Stimulated activated CD4-positive, alpha-beta T cell treated with anti-CD3 and anti-CD28 coated beads, Interleukin-2, amount 100 ng/mL, for 48 hours (primary cell): ENCODE measurements at regions not wholly inside any gene's neighbourhood (a gene's known extent, or its start where the extent isn't known, plus 50 kb on each side); places are given as distances from the start of the nearest gene placed in this dataset.

Source experiments
- DNase-seq, 2 donors: peaks; one replicate each; pipeline ENCODE4 v3.0.0-alpha.2; 2020

DNA sequence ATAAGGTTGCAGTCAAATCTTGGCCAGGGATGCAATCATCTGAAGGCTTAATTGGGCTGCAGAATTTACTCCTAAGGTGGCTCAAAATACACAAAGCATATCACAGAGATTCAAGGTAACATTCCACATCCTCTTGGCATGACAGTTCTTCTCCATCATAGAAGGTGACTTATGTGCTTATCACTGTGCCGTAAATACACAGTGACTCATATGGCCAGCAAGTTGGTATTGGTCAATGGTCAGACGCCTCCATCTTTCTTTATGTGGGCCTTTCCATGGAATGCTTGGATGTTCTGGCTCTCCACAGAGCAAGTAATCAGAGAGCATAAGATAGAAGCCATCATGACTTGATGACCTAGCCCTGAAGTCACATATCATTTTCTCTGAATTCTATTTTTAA is 168.8 kb upstream of the ST8SIA2 start:
- DNase-seq = no peak

- DNase-seq = no peak
Measured at GRCh38 chr15:92226020-92226612, 167.6 kb upstream of the ST8SIA2 start.

DNA sequence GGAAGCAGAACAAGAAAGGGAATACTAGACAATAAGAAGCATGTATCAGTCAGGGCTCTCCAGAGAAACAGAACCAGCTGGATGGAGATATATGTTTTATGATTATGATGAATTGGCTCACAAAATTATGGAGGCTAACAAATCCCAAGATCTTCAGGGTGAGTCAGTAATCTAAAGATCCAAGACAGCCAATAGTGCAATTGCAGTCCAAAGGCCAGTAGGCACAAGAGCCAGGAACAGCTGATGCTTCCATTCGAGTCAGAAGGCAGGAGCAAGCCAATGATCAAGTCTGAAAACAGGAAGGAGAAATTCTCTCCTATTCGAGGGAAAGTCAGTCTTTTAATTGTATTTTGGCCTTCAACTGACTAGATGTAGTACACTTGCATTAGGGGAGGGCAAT is 164.9 kb upstream of the ST8SIA2 start:
- DNase-seq = no peak

GRCh38 chr15:92231461-92231860 is 162.2 kb upstream of the ST8SIA2 start:
- no peak for DNase-seq

- no peak for DNase-seq
Measured at GRCh38 chr15:92232317-92232716, 161.4 kb upstream of the ST8SIA2 start.

- DNase-seq = no peak
Measured at GRCh38 chr15:92232876-92233275, 160.8 kb upstream of the ST8SIA2 start.

DNA sequence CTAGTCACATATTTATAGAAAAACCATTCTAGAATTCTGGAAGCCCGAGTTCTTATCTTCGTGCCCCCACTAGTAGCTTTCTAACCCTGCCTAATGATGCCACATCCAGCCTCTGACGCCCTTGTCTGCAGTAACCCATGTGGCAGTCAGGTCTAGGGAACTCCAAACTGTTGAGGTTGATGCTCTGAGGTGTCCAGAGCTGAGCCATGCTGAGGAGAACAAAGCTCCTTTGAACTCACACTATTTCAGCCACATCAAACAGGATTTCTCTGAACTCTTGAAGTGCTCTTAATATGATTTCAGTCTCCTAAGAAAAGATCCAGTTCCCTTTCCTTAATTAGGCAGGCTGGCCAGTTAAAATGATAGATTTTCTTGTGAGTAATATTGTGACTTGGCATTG is 150.5 kb upstream of the ST8SIA2 start:
- no peak for DNase-seq

DNA sequence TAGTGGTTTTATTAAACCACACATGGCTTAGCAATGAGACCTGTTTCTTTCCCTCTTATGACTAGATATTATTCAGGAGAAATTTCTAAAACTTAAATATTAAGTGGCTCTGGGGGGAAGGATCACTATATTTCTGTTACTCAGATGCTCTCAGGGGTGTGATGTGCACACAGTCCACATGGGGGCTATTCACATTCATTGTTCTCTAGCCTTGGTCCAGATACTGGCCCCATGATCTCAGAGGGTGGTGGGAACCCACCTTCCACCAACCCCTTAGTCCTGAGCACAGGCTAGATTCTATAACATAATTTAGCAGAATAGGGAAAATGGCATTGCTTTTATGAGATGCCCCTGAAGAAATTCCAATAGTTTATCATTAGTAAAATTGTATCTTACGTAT is 149.0 kb upstream of the ST8SIA2 start:
- no peak for DNase-seq

- DNase-seq = no peak
Measured at GRCh38 chr15:92247649-92248242, 145.9 kb upstream of the ST8SIA2 start.

GRCh38 chr15:92266796-92267685 is 126.6 kb upstream of the ST8SIA2 start:
- DNase-seq = no peak

DNA sequence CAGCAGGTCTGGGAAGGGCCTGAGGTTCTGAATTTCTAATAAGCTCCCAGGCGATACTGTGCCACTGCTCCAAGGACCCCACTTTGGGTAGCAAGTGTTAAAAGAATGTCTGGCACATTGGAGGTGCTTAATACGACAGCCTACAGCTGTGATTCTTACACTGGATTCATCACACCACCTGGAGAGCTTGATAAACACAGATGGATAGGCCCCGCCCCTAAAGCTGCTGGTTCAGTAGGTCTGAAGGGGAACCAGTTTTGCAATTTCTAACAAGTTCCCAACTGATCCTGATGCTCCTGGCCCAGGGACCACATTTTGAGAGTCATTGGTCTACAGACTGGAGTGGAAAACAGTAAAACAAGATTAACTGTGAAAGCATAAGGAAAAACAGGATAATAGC is 124.8 kb upstream of the ST8SIA2 start:
- no peak for DNase-seq

DNA sequence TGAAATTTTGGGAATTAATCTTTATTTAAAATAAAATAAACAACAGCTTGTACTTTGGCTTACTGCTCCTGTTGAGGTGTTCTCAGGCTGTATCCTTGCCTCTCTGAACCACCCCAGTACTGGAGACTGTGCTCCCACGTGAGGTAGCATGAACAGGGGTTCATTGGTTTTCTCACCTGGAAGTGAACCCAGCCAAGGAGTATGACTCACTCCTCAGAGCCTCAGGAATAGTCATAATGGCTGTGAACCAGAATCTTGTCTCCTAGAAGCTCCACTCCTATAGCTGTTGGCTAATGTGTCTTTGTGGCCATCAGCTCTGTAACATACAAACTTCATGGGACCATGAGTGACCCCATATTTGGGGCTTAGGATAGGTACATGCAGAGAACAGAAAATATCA is 122.5 kb upstream of the ST8SIA2 start:
- no peak for DNase-seq

- DNase-seq = no peak
Measured at GRCh38 chr15:92272106-92272505, 121.6 kb upstream of the ST8SIA2 start.

GRCh38 chr15:92273286-92273685 is 120.4 kb upstream of the ST8SIA2 start:
- DNase-seq = no peak

- no peak for DNase-seq
Measured at GRCh38 chr15:92273723-92274122, 120.0 kb upstream of the ST8SIA2 start.

- peak in 1 of 2 donors; percentile 2 for DNase-seq
Measured at GRCh38 chr15:92277776-92278175, 115.9 kb upstream of the ST8SIA2 start.

- no peak for DNase-seq
Measured at GRCh38 chr15:92283813-92284212, 109.9 kb upstream of the ST8SIA2 start.

- DNase-seq = no peak
Measured at GRCh38 chr15:92288755-92289154, 104.9 kb upstream of the ST8SIA2 start.

GRCh38 chr15:92289733-92290132 is 103.9 kb upstream of the ST8SIA2 start:
- DNase-seq = no peak

DNA sequence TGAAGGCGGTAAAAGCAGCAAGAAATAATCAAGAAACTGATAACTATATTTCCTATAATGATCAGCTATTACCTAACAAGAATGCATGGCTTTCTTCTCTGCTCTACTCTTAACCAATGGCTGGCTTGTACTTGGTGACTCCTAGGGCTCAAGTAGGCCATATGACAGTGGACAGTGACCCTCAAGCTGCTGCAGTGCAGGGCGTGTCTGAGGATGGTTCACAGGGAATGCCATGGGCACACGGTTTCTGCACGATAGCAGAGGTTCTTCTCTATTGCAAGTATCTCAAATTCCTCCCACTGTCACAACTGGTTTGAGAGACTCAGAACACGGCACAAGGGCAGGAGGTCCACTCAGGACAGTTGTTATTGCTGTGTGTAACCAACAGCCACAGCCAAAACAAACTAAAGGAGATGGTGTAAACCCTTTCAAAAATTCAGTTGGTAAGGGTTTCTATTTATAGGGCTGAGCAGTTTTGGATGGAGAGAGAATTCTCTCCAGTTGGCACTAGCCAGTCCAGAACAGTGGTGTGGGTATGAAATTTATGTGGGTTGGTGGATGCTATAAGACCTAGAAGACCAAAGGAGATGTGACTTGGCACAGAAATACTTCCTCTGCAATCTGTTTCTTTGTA is 103.2 kb upstream of the ST8SIA2 start:
- no peak for DNase-seq

- no peak for DNase-seq
Measured at GRCh38 chr15:92291900-92292299, 101.8 kb upstream of the ST8SIA2 start.

DNA sequence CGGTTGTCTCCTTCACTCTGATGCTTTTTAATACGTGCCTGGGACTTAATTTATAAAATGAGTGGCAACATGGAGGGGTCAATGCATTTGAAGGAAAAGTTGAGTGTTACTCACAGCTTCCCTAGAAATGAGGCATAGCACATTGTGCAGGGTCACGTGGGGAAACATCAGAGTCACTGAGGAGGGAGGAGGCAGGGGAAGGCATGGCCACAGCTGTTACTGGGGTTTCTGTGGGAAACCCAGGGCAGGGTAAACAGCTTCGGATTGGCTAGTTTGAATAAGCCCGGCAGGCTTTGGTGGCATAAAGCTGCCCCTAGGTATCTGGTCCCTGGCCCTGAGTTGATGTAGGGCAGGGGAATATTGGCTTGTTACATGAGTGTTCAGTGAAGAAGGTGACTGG is 98.9 kb upstream of the ST8SIA2 start:
- no peak for DNase-seq

DNA sequence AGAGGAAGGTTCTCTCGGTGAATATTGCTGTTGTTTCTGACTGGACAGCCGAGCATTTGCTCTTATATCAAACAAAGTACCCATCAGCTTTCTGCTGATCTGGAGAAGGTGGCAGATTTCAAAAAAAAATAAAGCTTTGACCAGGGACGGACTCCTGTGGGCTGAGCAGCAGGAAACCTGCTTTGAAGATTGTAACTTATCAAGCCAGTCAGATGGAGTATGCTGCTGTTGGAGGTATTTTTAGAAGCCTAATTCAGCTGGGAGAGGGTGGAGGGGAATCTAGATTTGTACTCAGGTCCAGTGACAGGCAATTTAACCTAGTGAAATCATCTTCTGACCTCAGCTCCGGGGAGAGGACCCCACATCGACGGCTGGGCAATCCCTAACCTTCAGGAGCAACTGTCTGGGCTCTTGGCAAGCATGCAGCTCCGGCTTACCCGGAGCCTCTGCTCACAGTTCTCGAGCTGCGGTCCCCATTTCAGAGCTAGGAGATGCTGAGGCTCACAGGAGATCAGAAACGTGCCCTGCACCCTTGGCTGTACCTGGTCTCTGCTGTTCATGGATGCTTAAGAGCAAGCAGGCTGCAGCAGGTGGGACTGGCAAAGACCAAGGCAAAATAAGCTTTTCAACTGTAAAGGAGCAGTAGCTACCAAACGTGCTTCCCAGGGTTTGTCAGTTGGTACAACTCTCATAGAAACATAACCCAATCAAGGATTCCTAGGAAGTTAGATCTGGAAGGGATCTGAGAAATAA is 89.3 kb upstream of the ST8SIA2 start:
- DNase-seq = no peak
